GM12878 (cell line): ENCODE measurements at regions not wholly inside any gene's neighbourhood (a gene's known extent, or its start where the extent isn't known, plus 50 kb on each side); places are given as distances from the start of the nearest gene placed in this dataset.

Source experiments
- ATAC-seq: fragments of 200-7000 bp; cut with Tn5 transposase; 3 replicates; pipeline ENCODE4 v1.9.1; 2020; ENCODE audit warnings: mild to moderate bottlenecking, moderate library complexity
- BruUV-seq: library from RNA; stranded (reverse); fragments of 400-500 nt; replicated peaks from 2 replicates; lab custom pipeline; 2021; lab: Mats Ljungman, UMichigan
- CTCF ChIA-PET: fragments of 300-600 bp; sonication (Branson Sonifier 250); formaldehyde crosslinking; extraction: SDS; loops from one replicate; lab custom pipeline; 2021; ENCODE audit warnings: inconsistent platforms; lab: Yijun Ruan, JAX
- POLR2A ChIA-PET: fragments of 350-600 bp; formaldehyde crosslinking; extraction: SDS; loops from one replicate; lab custom pipeline; 2021; ENCODE audit warnings: inconsistent platforms; lab: Charles Lee
- RAD21 ChIA-PET: fragments of 300-600 bp; sonication (Branson Sonifier 250); formaldehyde crosslinking; loops from one replicate; lab custom pipeline; 2023; ENCODE audit warnings: antibody characterized with exemption; ENCODE audit not compliant: unreplicated experiment; lab: Charles Lee
- SMC1A ChIA-PET: fragments of 300-600 bp; sonication (Branson Sonifier 250); formaldehyde crosslinking; loops from one replicate; lab custom pipeline; 2023; ENCODE audit not compliant: unreplicated experiment, uncharacterized antibody; lab: Charles Lee
- DNase-seq: peaks from one replicate; pipeline ENCODE4 v3.0.0-alpha.2; 2011; ENCODE audit warnings: low read depth, low spot score
- FAIRE-seq: peaks from 3 replicates; lab custom pipeline; 2011; peaks lifted over from hg19 to GRCh38; lab: Jason Lieb, UNC
- H2AFZ ChIP-seq: 2 replicates; pipeline ENCODE4 v1.6.0; 2011; ENCODE audit warnings: low read depth, low read length, control low read depth; ENCODE audit not compliant: control insufficient read depth
- H3K27ac ChIP-seq: 2 replicates; pipeline ENCODE4 v1.5.1; 2011; ENCODE audit warnings: control low read depth; ENCODE audit not compliant: control insufficient read depth, insufficient read depth
- H3K27me3 ChIP-seq, 2 experiments: replicated peaks in 1 of 2; 2 replicates each; pipeline versions ENCODE4 v1.6.0 to v1.6.1; 2011; ENCODE audit warnings: low read length in 1 of 2; ENCODE audit not compliant: control insufficient read depth in 2 of 2, insufficient read depth in 2 of 2
- H3K36me3 ChIP-seq, 2 experiments: 2 replicates each; pipeline ENCODE4 v1.5.1; 2011; ENCODE audit warnings: low read length in 1 of 2; ENCODE audit not compliant: control insufficient read depth in 2 of 2, insufficient read depth in 2 of 2
- H3K4me1 ChIP-seq: 2 replicates; pipeline ENCODE4 v1.6.1; 2011; ENCODE audit warnings: mild to moderate bottlenecking, low read length, moderate library complexity, mixed read lengths; ENCODE audit not compliant: control insufficient read depth, insufficient read depth
- H3K4me2 ChIP-seq: 2 replicates; pipeline ENCODE4 v1.6.0; 2011; ENCODE audit warnings: control low read depth; ENCODE audit not compliant: control insufficient read depth, insufficient read depth
- H3K4me3 ChIP-seq: fragments of 200-600 bp; sonication (generic); 2 replicates; pipeline ENCODE4 v1.5.1; 2016
- H3K79me2 ChIP-seq: 2 replicates; pipeline ENCODE4 v1.6.0; 2011; ENCODE audit warnings: low read length; ENCODE audit not compliant: control insufficient read depth, insufficient read depth
- H3K9ac ChIP-seq: 2 replicates; pipeline ENCODE4 v1.8.0; 2011; ENCODE audit warnings: low read length, control low read depth, mixed read lengths; ENCODE audit not compliant: control insufficient read depth, insufficient read depth
- H3K9me3 ChIP-seq: replicated peaks from 3 replicates; pipeline ENCODE4 v1.5.1; 2011; ENCODE audit warnings: mild to moderate bottlenecking, low read length; ENCODE audit not compliant: control insufficient read depth, insufficient read depth
- H4K20me1 ChIP-seq: 2 replicates; pipeline ENCODE4 v1.6.0; 2011; ENCODE audit not compliant: control insufficient read depth, insufficient read depth
- E2F8 ChIP-seq: fragments of 450-650 bp; IDR thresholded peaks from 2 replicates; pipeline ENCODE4 v1.6.1; 2018; ENCODE audit warnings: mild to moderate bottlenecking, low read depth, moderate library complexity; ENCODE audit not compliant: partially characterized antibody
- EP300 ChIP-seq, 2 experiments: fragments of 150-350 bp in 1 of 2; IDR thresholded peaks; 2 replicates each; pipeline ENCODE4 v1.6.1; 2011 to 2012; ENCODE audit warnings: low read depth in 2 of 2, low read length in 2 of 2, borderline replicate concordance in 1 of 2, improper control_type of control experiment in 1 of 2, inconsistent platforms in 1 of 2; ENCODE audit not compliant: control insufficient read depth in 1 of 2
- ESRRA ChIP-seq: IDR thresholded peaks from 2 replicates; pipeline ENCODE4 v1.6.1; 2012; ENCODE audit warnings: mild to moderate bottlenecking, low read length, improper control_type of control experiment
- GABPA ChIP-seq: IDR thresholded peaks from 2 replicates; pipeline ENCODE4 v1.6.1; 2014; ENCODE audit warnings: antibody characterized with exemption, low read depth, mild to moderate bottlenecking, inconsistent platforms
- HSF1 ChIP-seq: fragments of 150-350 bp; IDR thresholded peaks from 2 replicates; pipeline ENCODE4 v1.6.1; 2014; ENCODE audit warnings: mild to moderate bottlenecking, low read depth, low read length
- IRF5 ChIP-seq: fragments of 450-650 bp; IDR thresholded peaks from 2 replicates; pipeline ENCODE4 v1.6.1; 2017; ENCODE audit warnings: borderline replicate concordance
- MLLT1 ChIP-seq: fragments of 450-650 bp; IDR thresholded peaks from 2 replicates; pipeline ENCODE4 v1.6.1; 2016; ENCODE audit warnings: mild to moderate bottlenecking
- PAX5 ChIP-seq: IDR thresholded peaks from 2 replicates; pipeline ENCODE4 v1.6.1; 2011; ENCODE audit warnings: low read depth, low read length, borderline replicate concordance
- PKNOX1 ChIP-seq: fragments of 450-650 bp; IDR thresholded peaks from 2 replicates; pipeline ENCODE4 v1.6.1; 2016; ENCODE audit warnings: mild to moderate bottlenecking
- SMAD5 ChIP-seq: IDR thresholded peaks from 2 replicates; pipeline ENCODE4 v1.6.1; 2016; ENCODE audit warnings: antibody characterized with exemption, low read depth
- TBL1XR1 ChIP-seq: IDR thresholded peaks from 2 replicates; pipeline ENCODE4 v1.6.1; 2012; ENCODE audit warnings: low read depth, low read length, improper control_type of control experiment
- YY1 ChIP-seq: IDR thresholded peaks from 2 replicates; pipeline ENCODE4 v1.6.1; 2011; ENCODE audit warnings: low read depth, mild to moderate bottlenecking, low read length
- ZSCAN29 ChIP-seq: fragments of 450-650 bp; IDR thresholded peaks from 2 replicates; pipeline ENCODE4 v1.6.1; 2017; ENCODE audit warnings: mild to moderate bottlenecking, moderate library complexity
- WGBS: methylation state at CpG from one replicate; pipeline ENCODE4 v1.1.6; 2016; ENCODE audit warnings: low lambda C conversion rate; ENCODE audit not compliant: insufficient replicate concordance, insufficient coverage; ENCODE audit errors: missing lambda C conversion rate; 5-methylcytosine and 5-hydroxymethylcytosine counted together
- in situ Hi-C: fragments of 300-500 bp; cut with MboI; formaldehyde crosslinking; loops from 9 replicates; pipeline ENCODE4 v1.14.3; 2018; ENCODE audit warnings: mixed read lengths
- intact Hi-C: fragments of 100-400 bp; cut with micrococcal nuclease; formaldehyde crosslinking; loops from one replicate; pipeline ENCODE4 v1.14.2; 2022; ENCODE audit not compliant: unreplicated experiment

GRCh38 chr5:101418713-101419118, 515.6 kb upstream of the ST8SIA4 start:
- no peak overlapping the region for H2AFZ ChIP-seq
- H3K4me2 ChIP-seq: no peak overlapping the region
- ChIA-PET POLR2A (no interaction called here), CTCF (no interaction called here)
- in situ Hi-C loops: no loop called here
- no peaks in the 10 kb centered on the region for H4K20me1 ChIP-seq
- DNase-seq: no peak
- intact Hi-C loops: no loop called here
- WGBS: 0% methylated on average over 1 of the region's 1 CpG
- TF ChIP-seq MLLT1: no peak
- TF ChIP-seq SMAD5: no peak
- no peak for TF ChIP-seq TBL1XR1
- TF ChIP-seq EP300 (IDR thresholded peaks at IDR 0.05; ENCODE audit: borderline replicate concordance in 1 of 2, control insufficient read depth in 1 of 2, low read depth in 2 of 2, low read length in 2 of 2): no peak
- TF ChIP-seq PKNOX1: no peak
- no peak for TF ChIP-seq HSF1
- no peak for TF ChIP-seq E2F8
- no peak for TF ChIP-seq IRF5
- TF ChIP-seq YY1: no peak
- TF ChIP-seq ESRRA: no peak
- TF ChIP-seq ZSCAN29: no peak
- no peak for TF ChIP-seq GABPA
- no peak for TF ChIP-seq PAX5
- TF ChIP-seq, all 136 proteins: peak for 0
- Histone ChIP-seq H3K9me3 (no peaks in the 10 kb centered on the region), H3K27ac (no peak overlapping the region), H3K79me2 (no peaks in the 10 kb centered on the region), H3K4me3 (no peak overlapping the region), H3K27me3 (no peaks in the 10 kb centered on the region), H3K36me3 (no peaks in the 10 kb centered on the region), H3K4me1 (no peaks in the 10 kb centered on the region), H3K9ac (no peak overlapping the region)
- no TSS peak for BruUV-seq
- ATAC-seq (no peak), FAIRE-seq (no peak)
- ChIA-PET SMC1A (no interaction called here), RAD21 (no interaction called here)
